Stimulated activated CD4-positive, alpha-beta T cell treated with anti-CD3 and anti-CD28 coated beads, TNF-alpha, amount 100 ng/mL, for 48 hours (primary cell): ENCODE measurements at regions not wholly inside any gene's neighbourhood (a gene's known extent, or its start where the extent isn't known, plus 50 kb on each side); places are given as distances from the start of the nearest gene placed in this dataset.
"Not testable (repeated sequence)": the region's sequence is repeated elsewhere in the genome, so short reads cannot be mapped to it uniquely, and the experiment has no call there.

Experiments used
- DNase-seq, 3 donors: peaks; one replicate each; pipeline ENCODE4 v3.0.0-alpha.2; 2020; ENCODE audit warnings: low read depth in 3 of 3

DNA sequence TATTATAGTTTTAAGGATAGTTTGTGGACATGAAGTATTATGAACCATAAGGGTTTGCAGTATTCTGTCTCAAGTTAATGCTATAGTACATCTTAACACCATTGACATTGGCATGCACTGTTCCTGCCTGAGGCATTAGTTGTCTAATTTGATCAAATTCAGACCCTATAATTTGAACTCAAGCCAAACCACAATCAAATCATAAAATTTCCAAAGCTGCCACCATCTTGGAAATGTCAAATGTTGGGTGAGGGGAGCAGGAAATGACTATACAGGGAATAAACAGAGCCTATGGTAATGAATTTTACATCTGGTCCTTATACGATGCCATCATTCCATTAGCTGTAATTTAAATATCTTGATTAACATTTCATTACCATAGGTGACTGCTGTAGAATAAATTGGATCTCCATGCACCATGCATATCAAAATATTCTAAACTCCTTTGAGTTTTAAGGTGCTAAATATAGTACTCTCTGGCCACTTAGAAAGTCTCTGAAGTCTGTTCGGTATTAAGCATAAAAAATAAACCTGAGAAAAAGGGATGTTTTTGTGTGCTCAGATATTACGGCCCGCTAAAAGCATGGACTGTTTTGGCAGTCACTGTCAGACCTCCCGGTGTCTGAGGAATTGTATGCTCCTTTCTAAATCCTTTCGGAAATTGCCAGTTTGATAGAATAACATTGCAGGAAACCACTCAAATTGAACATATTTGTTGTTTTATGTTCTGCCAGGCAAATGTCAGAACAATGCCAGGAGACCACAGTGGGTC, 257.7 kb downstream of the SPRY2 start:
- DNase-seq, result no peak

DNA sequence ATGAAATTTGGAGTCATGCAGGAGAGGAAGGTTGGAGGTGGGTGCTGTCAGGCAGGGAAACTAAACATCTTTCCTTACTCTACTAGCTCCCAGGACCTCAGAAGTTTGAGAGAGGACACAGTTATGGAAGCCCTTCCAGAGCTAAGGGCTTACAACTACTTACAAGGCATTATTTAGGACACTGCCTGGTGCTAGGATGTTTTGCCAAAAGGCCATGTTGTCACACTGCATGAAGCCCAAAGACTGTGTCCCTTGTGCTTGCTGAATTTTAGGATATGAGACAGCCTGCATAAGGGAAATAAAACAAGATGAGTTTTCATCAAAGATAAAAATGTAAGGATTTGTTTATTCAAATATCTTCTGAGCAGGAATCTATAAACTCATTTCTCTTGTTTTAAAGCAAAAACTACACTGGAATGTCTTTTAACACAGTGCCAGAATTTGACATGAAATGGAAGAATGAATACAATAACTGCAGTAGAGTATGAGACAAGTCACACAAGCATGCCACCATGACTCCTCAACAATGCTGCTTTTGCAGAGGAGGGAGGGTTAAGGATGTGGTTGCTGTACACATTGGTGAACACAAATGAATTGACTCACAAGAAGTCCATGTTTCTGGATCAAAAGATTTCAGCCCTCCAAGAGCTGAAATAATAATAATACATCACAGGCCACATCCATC, 258.4 kb downstream of the SPRY2 start:
- no peak for DNase-seq

DNA sequence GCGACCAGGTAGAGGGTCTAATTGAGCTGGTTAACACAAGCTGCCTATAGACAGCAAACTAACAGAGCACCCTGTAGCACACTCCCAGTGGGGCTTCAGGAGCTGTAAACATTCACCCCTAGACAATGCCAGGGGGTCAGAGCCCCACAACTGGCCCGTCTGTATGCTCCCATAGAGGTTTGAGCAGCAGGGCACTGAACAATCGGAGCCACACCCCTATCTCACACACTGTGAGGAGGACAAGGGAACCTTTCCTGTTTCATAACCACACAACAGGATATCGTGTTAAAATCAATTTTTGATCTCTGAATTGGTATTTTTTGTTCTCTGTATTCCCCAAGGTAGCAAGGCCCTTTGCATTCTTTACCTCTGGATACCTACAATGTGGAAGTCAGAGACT, 266.1 kb downstream of the SPRY2 start:
- no peak for DNase-seq

GRCh38 chr13:80074143-80074752, 266.7 kb downstream of the SPRY2 start:
- DNase-seq, result no peak

GRCh38 chr13:80072231-80072630, 268.7 kb downstream of the SPRY2 start:
- DNase-seq, result no peak

DNA sequence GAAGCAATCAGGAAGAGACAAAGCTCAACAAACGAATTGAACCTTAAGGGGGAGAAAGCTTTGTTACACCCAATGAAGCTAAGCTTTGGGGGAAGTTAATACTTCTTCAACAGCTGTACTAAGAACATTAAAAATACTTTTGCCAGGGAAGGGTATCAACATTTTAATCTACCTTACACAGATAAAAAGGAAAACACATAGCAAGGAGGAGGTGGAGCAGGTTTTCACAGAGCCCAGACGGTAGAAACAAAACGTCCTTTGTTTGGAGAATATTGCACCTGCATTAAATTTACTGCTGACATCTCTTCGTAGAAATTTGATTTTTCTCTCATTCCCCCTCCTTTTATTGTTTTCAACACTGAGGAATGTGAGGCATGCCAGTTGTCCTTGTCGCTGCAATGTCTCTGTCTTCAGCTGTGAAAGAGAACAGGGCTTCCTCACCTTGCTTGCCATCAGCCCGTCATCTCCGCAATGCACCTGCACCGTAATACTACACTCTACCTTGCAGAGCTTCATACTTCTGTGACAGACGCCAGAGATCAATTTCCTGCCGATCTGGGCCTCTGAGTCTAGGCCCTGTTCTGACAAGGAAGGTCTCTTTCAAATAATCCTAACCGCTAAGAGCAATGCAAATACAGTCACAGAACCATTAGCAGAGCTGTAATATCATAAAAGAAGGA, 270.8 kb downstream of the SPRY2 start:
- no peak for DNase-seq

- DNase-seq, result no peak
Measured at GRCh38 chr13:80069374-80069773, 271.6 kb downstream of the SPRY2 start.

- no peak for DNase-seq
Measured at GRCh38 chr13:80065996-80066395, 274.9 kb downstream of the SPRY2 start.

GRCh38 chr13:80062416-80062815, 278.5 kb downstream of the SPRY2 start:
- not testable (repeated sequence) for DNase-seq

DNA sequence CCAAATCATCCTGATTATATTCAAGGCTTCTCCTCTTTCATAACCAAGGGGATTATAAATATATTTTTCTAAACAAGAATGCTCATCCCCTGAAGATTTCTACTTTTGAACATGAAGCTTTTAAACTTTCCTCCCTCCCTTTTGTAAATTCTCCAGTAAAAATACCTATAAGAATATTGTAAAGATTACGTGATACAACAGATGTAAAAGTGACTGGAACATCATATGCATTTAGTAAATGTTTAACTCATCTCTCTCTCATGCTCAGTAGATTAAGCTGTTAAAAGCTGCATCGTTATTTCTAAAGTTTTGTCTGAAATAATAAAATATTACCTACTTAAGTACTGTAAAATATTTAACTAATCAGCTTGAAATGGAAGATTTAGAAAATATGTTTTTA, 281.1 kb downstream of the SPRY2 start:
- no peak for DNase-seq

GRCh38 chr13:80058626-80059025, 282.3 kb downstream of the SPRY2 start:
- DNase-seq, result no peak

GRCh38 chr13:80055847-80056246, 285.1 kb downstream of the SPRY2 start:
- no peak for DNase-seq

GRCh38 chr13:80054806-80055205, 286.1 kb downstream of the SPRY2 start:
- DNase-seq, result no peak

DNA sequence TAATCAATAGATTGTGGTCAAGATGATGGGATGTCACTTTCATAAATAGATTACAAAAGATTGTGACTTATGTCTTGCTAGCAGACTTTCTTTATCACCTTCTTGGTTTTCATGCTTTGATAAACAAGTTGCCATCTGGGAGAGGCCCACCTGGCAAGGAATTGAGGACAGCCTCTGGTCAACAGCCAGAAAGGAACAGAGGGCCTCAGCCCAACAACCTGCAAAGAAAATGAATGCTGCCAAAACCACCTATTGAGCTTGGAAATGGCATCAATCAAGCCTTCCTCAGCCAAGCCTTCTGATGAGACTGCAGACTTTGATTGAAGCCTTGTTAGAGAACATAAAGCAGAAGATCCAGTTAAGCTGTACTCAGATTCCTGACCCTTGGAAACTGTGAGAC, 288.6 kb downstream of the SPRY2 start:
- no peak for DNase-seq

GRCh38 chr13:80050252-80050651, 290.7 kb downstream of the SPRY2 start:
- no peak for DNase-seq

GRCh38 chr13:80048802-80049201, 292.1 kb downstream of the SPRY2 start:
- DNase-seq, result peak; percentile 7 to 60 (median 40)

- DNase-seq, result no peak
Measured at GRCh38 chr13:80048030-80048429, 292.9 kb downstream of the SPRY2 start.

- DNase-seq, result no peak
Measured at GRCh38 chr13:80047406-80047805, 293.5 kb downstream of the SPRY2 start.

DNA sequence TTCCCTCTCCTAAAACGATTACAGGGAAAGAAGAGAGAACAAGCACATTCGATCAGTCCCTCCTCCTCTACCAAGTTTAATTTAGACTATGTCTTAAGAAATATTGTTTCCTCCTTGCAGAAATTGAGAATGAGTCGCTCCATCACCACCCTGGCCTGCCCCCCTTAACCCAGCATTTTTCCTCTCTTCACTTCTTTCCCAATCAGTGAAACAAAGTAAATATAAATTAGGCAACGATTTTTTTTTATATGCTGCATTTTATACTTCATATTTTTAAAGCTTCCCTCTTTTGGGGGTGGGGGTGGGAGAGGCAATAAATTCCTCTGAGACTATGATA, 300.0 kb downstream of the SPRY2 start:
- no peak for DNase-seq

- no peak for DNase-seq
Measured at GRCh38 chr13:80040196-80040980, 300.5 kb downstream of the SPRY2 start.

- DNase-seq, result no peak
Measured at GRCh38 chr13:80039000-80039399, 301.9 kb downstream of the SPRY2 start.

DNA sequence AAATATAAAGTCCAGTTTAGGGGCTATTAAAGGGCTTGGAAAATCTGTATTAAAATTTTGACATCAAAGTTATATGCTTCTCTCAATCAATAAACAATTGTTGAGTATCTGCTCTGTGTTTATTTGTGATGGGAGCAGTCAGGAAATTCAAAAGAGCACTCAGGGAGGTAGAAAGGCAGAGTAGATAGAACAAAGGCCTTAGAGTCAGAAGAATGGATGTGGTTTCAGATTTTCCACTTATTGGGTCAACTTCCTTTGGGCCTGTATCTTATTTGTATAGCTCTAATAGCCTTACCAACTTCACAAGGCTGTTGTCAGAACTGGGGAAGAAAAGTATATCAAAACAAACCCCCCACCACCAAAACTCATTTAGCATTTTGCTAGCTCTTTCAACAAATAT, 302.6 kb downstream of the SPRY2 start:
- DNase-seq, result no peak
